ENCODE measurements at regions not wholly inside any gene's neighbourhood (a gene's known extent, or its start where the extent isn't known, plus 50 kb on each side); places are given as distances from the start of the nearest gene placed in this dataset.

DNA sequence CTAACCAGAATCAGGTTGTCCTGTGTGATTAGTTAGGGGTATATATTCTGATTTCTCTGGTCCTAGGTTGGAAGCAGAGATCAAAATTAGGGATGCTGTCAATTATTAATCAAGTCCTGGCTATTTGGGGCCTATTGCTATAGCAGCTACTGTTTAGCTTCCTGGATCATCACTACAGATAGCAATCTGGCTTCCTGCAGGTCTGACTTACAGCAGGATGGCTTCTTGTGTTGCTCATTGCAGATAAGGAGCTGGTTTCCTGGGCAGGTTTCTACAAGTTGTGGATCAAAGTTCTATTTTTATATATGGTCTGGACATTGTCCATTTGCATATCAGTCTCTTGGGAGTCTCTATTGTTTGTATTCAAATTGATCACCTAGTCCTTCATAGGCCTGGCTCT is 57.7 kb upstream of the C4orf54 start:
- DNase-seq (ENCODE audit: insufficient read length, low spot score) (no peak), FAIRE-seq (no peak)

DNA sequence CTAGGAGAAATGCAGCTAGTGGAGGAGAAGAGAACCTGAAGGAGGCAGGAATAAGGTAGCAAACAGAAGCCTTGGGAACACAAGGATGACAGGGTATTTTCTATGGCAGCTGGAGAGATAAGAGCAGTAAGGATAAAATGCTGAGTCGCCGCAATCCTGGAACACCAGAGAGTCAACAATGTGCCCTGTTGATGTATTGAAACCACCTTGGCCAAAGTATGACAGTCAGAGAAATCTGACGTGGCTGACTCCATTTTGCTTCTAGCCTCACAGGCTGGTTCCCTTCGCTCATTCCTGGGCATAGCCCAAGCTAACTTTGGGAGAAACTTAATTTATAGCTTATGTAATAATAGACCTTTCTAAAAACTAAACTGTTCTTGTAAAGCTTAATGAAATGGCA is 56.6 kb upstream of the C4orf54 start:
- FAIRE-seq (no peak), DNase-seq (ENCODE audit: insufficient read length, low spot score) (no peak)

- DNase-seq (ENCODE audit: insufficient read length, low spot score), result no peak
- FAIRE-seq, result no peak
These were observed 54.9 kb upstream of the C4orf54 start for GRCh38 chr4:99712530-99712929.

GRCh38 chr4:99712099-99712498 is 54.5 kb upstream of the C4orf54 start:
- FAIRE-seq (no peak), DNase-seq (ENCODE audit: insufficient read length, low spot score) (no peak)

GRCh38 chr4:99711657-99712056 is 54.0 kb upstream of the C4orf54 start:
- FAIRE-seq, result no peak

DNA sequence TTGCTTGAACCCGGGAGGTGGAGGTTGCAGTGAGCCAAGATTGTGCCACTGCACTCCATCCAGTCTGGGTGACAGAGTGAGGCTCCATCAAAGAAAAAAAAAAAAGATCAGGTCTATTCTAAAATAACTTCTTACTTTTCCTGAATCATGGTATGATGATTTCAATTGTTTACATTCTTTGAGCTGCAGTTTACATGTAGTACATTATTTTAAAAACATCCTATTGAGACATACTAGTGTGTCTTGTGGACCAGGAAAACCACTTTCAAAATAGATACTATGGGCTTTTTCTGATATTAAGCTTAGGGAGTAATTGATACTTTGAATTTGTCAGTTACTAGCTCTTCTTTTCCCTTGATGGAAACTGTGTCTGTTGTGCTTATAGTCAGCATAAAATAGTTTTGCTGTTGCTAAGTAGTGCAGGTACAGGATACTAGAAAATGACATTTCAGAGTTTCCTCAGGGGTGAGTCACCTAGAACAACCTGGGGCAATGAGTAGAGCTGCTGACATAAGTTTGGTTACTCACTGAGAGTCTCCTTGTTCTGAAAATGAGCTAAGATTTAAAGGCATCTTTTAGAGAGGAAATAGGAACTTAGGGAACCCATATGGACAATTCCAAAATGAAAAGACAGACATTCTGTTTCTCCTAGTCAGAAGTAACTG is 53.2 kb upstream of the C4orf54 start:
- DNase-seq (ENCODE audit: insufficient read length, low spot score) (no peak), FAIRE-seq (no peak)

More at GRCh38 chr4:99711657-99712056, 54.0 kb upstream of the C4orf54 start:
- no peak for DNase-seq (ENCODE audit: insufficient read length, low spot score)

GRCh38 chr4:99710020-99710419 is 52.4 kb upstream of the C4orf54 start:
- FAIRE-seq (no peak), DNase-seq (ENCODE audit: insufficient read length, low spot score) (no peak)

- DNase-seq (ENCODE audit: insufficient read length, low spot score), result no peak
- FAIRE-seq, result no peak
These were observed 50.9 kb upstream of the C4orf54 start for GRCh38 chr4:99708551-99708950.

Measured in GM19239 (cell line).